ENCODE measurements at regions not wholly inside any gene's neighbourhood (a gene's known extent, or its start where the extent isn't known, plus 50 kb on each side); places are given as distances from the start of the nearest gene placed in this dataset.

DNA sequence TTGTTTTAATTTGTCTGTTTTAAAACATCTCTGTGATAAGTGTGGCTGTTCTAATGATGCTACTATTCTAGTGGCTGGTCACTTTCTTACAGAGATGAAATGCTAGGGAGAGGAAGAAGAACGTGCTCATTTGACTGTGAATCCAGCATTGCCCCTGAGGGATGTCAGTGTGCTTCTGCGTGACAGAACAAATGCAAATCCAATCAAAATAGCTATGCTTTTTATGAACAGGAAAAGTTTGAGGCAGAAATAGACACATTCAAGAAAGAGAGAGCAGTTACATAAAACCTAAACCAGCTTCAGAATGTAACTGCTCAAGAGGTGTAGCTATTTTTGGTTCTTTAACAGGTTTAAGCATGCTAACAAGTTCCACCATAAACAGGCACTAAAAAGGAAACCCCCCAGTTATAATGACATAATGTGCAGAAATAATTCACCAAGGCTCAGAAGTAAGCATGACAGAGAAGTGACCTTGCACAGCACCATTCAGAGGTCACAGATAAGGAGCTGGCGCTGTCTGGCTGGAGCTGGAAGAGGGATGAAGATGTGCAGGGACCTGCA lies 385.3 kb downstream of the EPM2A start:
- H3K27ac ChIP-seq (ENCODE audit: low read depth, low read length): no peak overlapping the region
- no peak for DNase-seq (ENCODE audit: low read depth, low spot score)
- no peaks in the 10 kb centered on the region for H3K9me3 ChIP-seq (ENCODE audit: control insufficient read depth, insufficient read depth, low read length)
- CTCF ChIA-PET: no interaction called here
- TF ChIP-seq, protein P1, sequence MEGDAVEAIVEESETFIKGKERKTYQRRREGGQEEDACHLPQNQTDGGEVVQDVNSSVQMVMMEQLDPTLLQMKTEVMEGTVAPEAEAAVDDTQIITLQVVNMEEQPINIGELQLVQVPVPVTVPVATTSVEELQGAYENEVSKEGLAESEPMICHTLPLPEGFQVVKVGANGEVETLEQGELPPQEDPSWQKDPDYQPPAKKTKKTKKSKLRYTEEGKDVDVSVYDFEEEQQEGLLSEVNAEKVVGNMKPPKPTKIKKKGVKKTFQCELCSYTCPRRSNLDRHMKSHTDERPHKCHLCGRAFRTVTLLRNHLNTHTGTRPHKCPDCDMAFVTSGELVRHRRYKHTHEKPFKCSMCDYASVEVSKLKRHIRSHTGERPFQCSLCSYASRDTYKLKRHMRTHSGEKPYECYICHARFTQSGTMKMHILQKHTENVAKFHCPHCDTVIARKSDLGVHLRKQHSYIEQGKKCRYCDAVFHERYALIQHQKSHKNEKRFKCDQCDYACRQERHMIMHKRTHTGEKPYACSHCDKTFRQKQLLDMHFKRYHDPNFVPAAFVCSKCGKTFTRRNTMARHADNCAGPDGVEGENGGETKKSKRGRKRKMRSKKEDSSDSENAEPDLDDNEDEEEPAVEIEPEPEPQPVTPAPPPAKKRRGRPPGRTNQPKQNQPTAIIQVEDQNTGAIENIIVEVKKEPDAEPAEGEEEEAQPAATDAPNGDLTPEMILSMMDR (IDR thresholded peaks at IDR 0.05; ENCODE audit: low read depth, low read length): no peak
- H3K27me3 ChIP-seq (ENCODE audit: control insufficient read depth, insufficient read depth, low read length): peaks cover 4% of the 10 kb centered on the region
- POLR2A ChIA-PET: no interaction called here
- H3K4me3 ChIP-seq (ENCODE audit: low read depth, low read length): no peak overlapping the region

DNA sequence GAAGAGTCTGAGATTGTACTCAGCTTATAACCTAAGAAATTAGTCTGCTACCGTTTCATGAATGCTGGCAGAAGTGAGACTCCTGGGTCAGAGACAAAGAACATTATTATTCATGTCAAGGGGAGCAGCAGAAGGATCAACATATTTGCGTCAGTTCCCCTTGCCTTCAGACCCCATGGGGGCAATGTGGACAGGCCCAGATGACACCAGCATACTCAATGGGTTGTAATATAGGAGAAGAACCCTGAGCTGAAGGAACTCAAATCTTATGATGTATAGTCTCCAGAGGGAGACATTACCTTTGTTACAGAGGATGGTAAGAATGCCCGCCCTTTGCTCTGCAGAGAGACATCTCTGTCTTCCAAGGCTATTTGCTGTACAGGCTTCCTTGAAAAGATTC lies 384.4 kb downstream of the EPM2A start:
- Histone ChIP-seq H3K27ac (ENCODE audit: low read depth, low read length) (no peak overlapping the region), H3K4me3 (ENCODE audit: low read depth, low read length) (no peak overlapping the region), H3K9me3 (ENCODE audit: control insufficient read depth, insufficient read depth, low read length) (no peaks in the 10 kb centered on the region), H3K27me3 (ENCODE audit: control insufficient read depth, insufficient read depth, low read length) (peaks cover 4% of the 10 kb centered on the region)
- POLR2A ChIA-PET: no interaction called here
- CTCF ChIA-PET: no interaction called here
- no peak for DNase-seq (ENCODE audit: low read depth, low spot score)
- TF ChIP-seq, protein P1 (IDR thresholded peaks at IDR 0.05; ENCODE audit: low read depth, low read length): no peak

DNA sequence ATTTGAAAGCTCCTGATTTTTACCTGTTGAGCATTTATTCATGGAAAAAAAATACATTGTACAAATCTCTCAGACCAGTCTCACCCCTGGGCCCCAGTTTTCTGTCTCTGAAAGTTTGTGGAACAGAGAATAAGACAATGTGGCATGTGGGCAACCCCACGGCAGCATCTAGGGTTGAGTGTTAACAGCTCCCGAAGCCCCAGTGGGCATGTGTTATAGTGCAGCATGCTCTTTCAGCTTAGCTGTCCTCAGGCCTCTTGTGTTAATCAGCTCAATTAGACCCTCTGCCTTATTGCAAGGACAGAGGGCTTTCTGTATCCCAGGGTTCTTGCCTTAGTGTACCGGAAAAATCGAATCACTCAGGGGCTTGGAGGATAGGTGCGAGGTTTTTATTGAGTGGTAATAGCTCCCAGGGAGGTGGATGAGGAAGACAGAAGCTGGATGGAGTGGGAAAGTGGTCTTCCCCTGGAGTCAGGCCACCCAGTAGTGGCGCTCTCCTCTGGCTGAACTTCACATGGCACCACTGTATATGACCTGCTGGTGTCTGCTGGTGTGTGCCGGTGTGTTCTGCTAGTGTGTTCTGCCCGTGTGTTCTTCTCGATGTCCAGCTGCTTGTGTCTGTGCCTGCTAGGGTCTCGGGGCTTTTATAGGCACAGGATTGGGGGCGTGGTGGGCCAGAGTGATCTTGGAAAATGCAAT lies 382.8 kb downstream of the EPM2A start:
- ChIA-PET CTCF (no interaction called here), POLR2A (no interaction called here)
- no peak for DNase-seq (ENCODE audit: low read depth, low spot score)

DNA sequence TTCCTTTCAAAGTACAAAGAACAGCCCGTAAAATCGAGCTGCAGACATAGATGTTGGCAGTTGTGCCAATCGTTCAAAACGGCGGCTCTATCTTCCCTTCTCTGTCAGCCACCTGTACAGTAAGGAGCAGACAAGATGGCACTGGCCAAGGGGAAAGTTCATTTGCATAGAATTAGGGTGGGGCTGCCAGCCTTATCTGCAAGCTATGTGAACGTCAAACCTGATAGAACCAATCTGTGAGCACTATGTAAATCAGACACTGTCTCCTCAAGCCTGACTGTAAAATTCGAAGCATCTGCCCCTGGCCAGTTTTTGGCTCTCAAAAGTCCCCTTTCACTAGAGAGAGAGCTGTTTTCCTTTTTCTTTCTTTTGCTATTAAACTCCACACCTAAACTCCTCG lies 374.5 kb downstream of the EPM2A start:
- no peak overlapping the region for H3K27ac ChIP-seq (ENCODE audit: low read depth, low read length)
- CTCF ChIA-PET: no interaction called here
- no peak for DNase-seq (ENCODE audit: low read depth, low spot score)
- no peaks in the 10 kb centered on the region for H3K9me3 ChIP-seq (ENCODE audit: control insufficient read depth, insufficient read depth, low read length)
- no peaks in the 10 kb centered on the region for H3K27me3 ChIP-seq (ENCODE audit: control insufficient read depth, insufficient read depth, low read length)
- POLR2A ChIA-PET: no interaction called here
- TF ChIP-seq, protein P1 (IDR thresholded peaks at IDR 0.05; ENCODE audit: low read depth, low read length): no peak
- H3K4me3 ChIP-seq (ENCODE audit: low read depth, low read length): no peak overlapping the region

More for the DNA sequence above, 382.8 kb downstream of the EPM2A start:
- Histone ChIP-seq H3K4me3 (ENCODE audit: low read depth, low read length) (no peak overlapping the region), H3K27ac (ENCODE audit: low read depth, low read length) (no peak overlapping the region), H3K9me3 (ENCODE audit: control insufficient read depth, insufficient read depth, low read length) (no peaks in the 10 kb centered on the region), H3K27me3 (ENCODE audit: control insufficient read depth, insufficient read depth, low read length) (peaks cover 4% of the 10 kb centered on the region)
- TF ChIP-seq, protein P1 (IDR thresholded peaks at IDR 0.05; ENCODE audit: low read depth, low read length): no peak

DNA sequence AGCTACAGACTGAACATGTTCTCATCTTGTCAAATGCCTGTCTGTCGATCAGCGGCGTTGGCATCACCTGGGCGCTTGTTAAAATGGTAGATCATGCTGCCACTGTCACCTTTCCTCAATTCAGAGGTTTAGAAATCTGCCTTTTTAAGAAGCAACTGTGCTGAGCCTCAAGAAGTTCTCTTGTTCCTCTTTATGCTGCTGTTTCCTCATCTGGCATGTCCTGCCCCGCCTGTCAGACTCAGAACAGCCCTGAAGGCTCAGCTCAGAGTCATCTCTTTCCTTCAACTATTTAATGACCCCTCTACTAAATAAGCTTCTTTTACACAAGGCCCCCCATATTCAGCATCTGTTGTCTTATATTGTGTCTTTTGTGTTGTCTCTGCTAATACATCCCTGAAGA lies 368.2 kb downstream of the EPM2A start:
- ChIA-PET POLR2A (no interaction called here), CTCF (no interaction called here)
- no peaks in the 10 kb centered on the region for H3K27me3 ChIP-seq (ENCODE audit: control insufficient read depth, insufficient read depth, low read length)
- H3K4me3 ChIP-seq (ENCODE audit: low read depth, low read length): no peak overlapping the region
- TF ChIP-seq, protein P1 (IDR thresholded peaks at IDR 0.05; ENCODE audit: low read depth, low read length): no peak
- no peak for DNase-seq (ENCODE audit: low read depth, low spot score)
- H3K27ac ChIP-seq (ENCODE audit: low read depth, low read length): no peak overlapping the region
- no peaks in the 10 kb centered on the region for H3K9me3 ChIP-seq (ENCODE audit: control insufficient read depth, insufficient read depth, low read length)

All from AG04450 (cell line).